GM18507 (cell line): ENCODE measurements at regions not wholly inside any gene's neighbourhood (a gene's known extent, or its start where the extent isn't known, plus 50 kb on each side); places are given as distances from the start of the nearest gene placed in this dataset.
"Not testable (repeated sequence)": the region's sequence is repeated elsewhere in the genome, so short reads cannot be mapped to it uniquely, and the experiment has no call there.

Source experiments
- DNase-seq: peaks from one replicate; pipeline ENCODE4 v3.0.0; 2011; ENCODE audit warnings: low read depth; ENCODE audit not compliant: insufficient read length; ENCODE audit errors: extremely low spot score
- FAIRE-seq: peaks from 2 replicates; lab custom pipeline; 2011; peaks lifted over from hg19 to GRCh38; lab: Jason Lieb, UNC

- no peak for DNase-seq
- FAIRE-seq, result no peak
Observed at GRCh38 chr4:154164931-154165839, 326.4 kb downstream of the DCHS2 start.

GRCh38 chr4:154160519-154161301 lies 330.9 kb downstream of the DCHS2 start:
- FAIRE-seq (no peak), DNase-seq (no peak)

GRCh38 chr4:154158361-154159155 lies 333.0 kb downstream of the DCHS2 start:
- no peak for DNase-seq

GRCh38 chr4:154152546-154152945 lies 339.1 kb downstream of the DCHS2 start:
- DNase-seq (no peak), FAIRE-seq (no peak)

More at GRCh38 chr4:154158361-154159155, 333.0 kb downstream of the DCHS2 start:
- FAIRE-seq, result no peak

GRCh38 chr4:154149236-154149635 lies 342.4 kb downstream of the DCHS2 start:
- FAIRE-seq, DNase-seq: not testable (repeated sequence)

- FAIRE-seq, result no peak
- DNase-seq, result no peak
Observed at GRCh38 chr4:154143720-154144119, 347.9 kb downstream of the DCHS2 start.

- FAIRE-seq (no peak), DNase-seq (no peak)
Observed at GRCh38 chr4:154142664-154143063, 348.9 kb downstream of the DCHS2 start.

GRCh38 chr4:154140869-154141268 lies 350.7 kb downstream of the DCHS2 start:
- DNase-seq (no peak), FAIRE-seq (no peak)

GRCh38 chr4:154137320-154137905 lies 348.5 kb upstream of the SFRP2 start:
- DNase-seq (no peak), FAIRE-seq (no peak)

GRCh38 chr4:154135576-154135975 lies 346.7 kb upstream of the SFRP2 start:
- DNase-seq, result no peak
- FAIRE-seq, result no peak

- DNase-seq (no peak), FAIRE-seq (no peak)
Observed at GRCh38 chr4:154132406-154132805, 343.5 kb upstream of the SFRP2 start.

- FAIRE-seq, result no peak
- DNase-seq, result no peak
Observed at GRCh38 chr4:154126276-154126675, 337.4 kb upstream of the SFRP2 start.

GRCh38 chr4:154125340-154125739 lies 336.5 kb upstream of the SFRP2 start:
- DNase-seq (no peak), FAIRE-seq (no peak)

- DNase-seq (no peak), FAIRE-seq (no peak)
Observed at GRCh38 chr4:154124539-154125255, 335.8 kb upstream of the SFRP2 start.

- FAIRE-seq (no peak), DNase-seq (no peak)
Observed at GRCh38 chr4:154123897-154124296, 335.0 kb upstream of the SFRP2 start.

GRCh38 chr4:154120690-154121345 lies 331.9 kb upstream of the SFRP2 start:
- DNase-seq, result no peak
- no peak for FAIRE-seq

- no peak for DNase-seq
- FAIRE-seq, result no peak
Observed at GRCh38 chr4:154120006-154120676, 331.3 kb upstream of the SFRP2 start.

GRCh38 chr4:154119317-154119716 lies 330.4 kb upstream of the SFRP2 start:
- FAIRE-seq, result no peak

More at GRCh38 chr4:154119317-154119716, 330.4 kb upstream of the SFRP2 start:
- DNase-seq, result no peak
